ENCODE measurements at regions not wholly inside any gene's neighbourhood (a gene's known extent, or its start where the extent isn't known, plus 50 kb on each side); places are given as distances from the start of the nearest gene placed in this dataset.

DNA sequence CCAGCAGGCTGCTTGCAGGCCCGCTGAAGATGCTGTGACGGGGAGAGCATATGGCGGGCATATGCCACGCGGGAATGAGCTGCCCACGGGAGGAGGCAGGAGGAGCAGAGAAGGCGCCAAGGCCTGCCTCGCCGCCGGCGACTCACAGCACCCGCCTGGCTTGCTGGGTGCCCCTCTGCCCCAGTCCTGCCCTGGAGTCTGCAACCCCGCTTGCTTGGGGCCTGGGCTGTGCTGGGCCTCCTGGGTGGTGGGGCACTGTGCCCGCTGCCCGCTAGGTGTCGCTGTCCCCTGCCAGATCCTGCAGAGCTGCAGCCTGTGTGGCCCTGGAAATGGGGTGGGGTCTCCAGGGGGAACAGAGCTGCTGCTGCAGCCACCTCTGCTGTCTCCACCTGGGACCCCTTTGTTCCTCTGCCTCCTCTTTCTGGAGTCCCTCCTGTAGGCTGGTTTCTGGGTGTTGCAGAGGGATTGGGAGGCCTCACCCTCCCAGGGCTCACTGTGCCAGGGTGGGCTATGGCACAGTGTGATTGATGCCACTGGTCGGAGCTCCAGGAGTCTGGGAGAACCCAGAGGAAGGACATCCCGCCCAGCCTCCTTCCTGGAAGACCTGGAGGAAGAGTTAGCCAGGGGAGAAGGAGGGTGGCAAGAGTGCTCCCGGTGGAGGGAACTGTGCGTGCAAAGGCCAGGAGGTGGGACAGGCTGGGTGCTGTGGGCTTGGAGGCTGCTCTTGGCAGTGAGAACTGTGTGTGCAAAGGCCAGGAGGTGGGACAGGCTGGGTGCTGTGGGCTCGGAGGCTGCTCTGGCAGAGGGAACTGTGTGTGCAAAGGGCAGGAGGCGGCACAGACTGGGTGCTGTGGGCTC, 141.0 kb upstream of the CIBAR2 start:
- Histone ChIP-seq H3K4me3 (no peak overlapping the region), H3K9me3 (no peaks in the 10 kb centered on the region), H3K27me3 (no peaks in the 10 kb centered on the region), H3K36me3 (replicated peaks in 1 of 2; ENCODE audit: insufficient read depth in 1 of 2, low read depth in 2 of 2) (no peaks in the 10 kb centered on the region), H3K4me1 (peaks cover 16% of the 10 kb centered on the region), H3K27ac (no peak overlapping the region)
- DNase-seq (peak; percentile 56 to 76 (median 70)), ATAC-seq (peak; percentile 65)
- 43 to 64% methylated on average over 6 to 17 of the region's 22 CpGs for WGBS, 2 donors
- TF ChIP-seq POLR2A (IDR thresholded peaks at IDR 0.05) = no peak
- TF ChIP-seq, protein P1, sequence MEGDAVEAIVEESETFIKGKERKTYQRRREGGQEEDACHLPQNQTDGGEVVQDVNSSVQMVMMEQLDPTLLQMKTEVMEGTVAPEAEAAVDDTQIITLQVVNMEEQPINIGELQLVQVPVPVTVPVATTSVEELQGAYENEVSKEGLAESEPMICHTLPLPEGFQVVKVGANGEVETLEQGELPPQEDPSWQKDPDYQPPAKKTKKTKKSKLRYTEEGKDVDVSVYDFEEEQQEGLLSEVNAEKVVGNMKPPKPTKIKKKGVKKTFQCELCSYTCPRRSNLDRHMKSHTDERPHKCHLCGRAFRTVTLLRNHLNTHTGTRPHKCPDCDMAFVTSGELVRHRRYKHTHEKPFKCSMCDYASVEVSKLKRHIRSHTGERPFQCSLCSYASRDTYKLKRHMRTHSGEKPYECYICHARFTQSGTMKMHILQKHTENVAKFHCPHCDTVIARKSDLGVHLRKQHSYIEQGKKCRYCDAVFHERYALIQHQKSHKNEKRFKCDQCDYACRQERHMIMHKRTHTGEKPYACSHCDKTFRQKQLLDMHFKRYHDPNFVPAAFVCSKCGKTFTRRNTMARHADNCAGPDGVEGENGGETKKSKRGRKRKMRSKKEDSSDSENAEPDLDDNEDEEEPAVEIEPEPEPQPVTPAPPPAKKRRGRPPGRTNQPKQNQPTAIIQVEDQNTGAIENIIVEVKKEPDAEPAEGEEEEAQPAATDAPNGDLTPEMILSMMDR (IDR thresholded peaks at IDR 0.05) = peak; percentile 77 to 92 (median 86)
- intact Hi-C loops (cut with DNase I) = no loop called here

DNA sequence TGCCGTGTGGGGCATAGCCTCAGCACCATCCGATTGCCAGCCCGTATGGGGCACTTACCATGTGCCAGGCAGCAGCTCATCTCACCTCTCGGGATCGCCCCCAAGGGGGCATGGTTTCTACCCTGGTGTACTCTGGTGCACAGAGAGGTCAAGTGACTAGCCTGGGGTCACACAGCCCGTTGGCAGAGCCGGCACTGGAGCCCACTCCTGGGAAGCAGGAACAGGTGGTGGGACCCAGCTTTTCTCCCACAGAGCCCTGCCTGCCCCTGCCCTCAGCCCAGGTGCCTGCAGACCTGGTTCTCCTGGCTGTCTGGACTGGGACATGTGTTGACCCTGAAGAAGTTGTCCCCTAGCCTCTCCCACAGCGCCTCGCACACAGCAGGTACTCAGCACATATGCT, 141.8 kb upstream of the CIBAR2 start:
- DNase-seq (peak in 2 of 4 donors; percentile 72 to 75), ATAC-seq (no peak)
- peaks cover 15% of the 10 kb centered on the region for H3K4me1 ChIP-seq
- H3K9me3 ChIP-seq = no peaks in the 10 kb centered on the region
- intact Hi-C loops (cut with DNase I) = no loop called here
- WGBS, 2 donors = 70 to 91% methylated on average over 5 to 9 of the region's 9 CpGs
- no peak for TF ChIP-seq POLR2A (IDR thresholded peaks at IDR 0.05)
- TF ChIP-seq, protein P1 (IDR thresholded peaks at IDR 0.05) = no peak
- H3K27ac ChIP-seq = no peak overlapping the region
- H3K36me3 ChIP-seq (replicated peaks in 1 of 2; ENCODE audit: insufficient read depth in 1 of 2, low read depth in 2 of 2) = no peaks in the 10 kb centered on the region
- H3K27me3 ChIP-seq = no peaks in the 10 kb centered on the region
- no peak overlapping the region for H3K4me3 ChIP-seq

DNA sequence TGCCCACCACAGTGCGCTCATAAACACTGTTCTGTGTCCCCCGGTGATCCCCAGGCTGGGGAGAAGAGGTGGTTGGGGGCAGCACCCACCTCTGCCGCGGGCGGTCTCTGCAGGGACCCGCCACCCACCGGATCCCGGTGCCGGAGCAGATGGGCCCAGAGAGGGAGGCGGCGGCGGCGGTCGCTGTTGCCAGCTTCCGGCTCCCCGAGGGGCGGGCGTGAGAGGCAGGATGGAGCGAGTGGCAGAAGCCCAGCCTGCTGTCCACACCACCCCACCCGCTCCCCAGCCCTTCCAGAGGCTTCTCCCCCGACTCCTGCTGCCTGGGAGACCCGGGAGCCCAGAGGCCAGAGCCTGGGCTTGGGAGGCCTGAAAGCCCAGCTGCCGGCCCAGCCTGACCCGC, 142.6 kb upstream of the CIBAR2 start:
- no peaks in the 10 kb centered on the region for H3K36me3 ChIP-seq (replicated peaks in 1 of 2; ENCODE audit: insufficient read depth in 1 of 2, low read depth in 2 of 2)
- no peaks in the 10 kb centered on the region for H3K27me3 ChIP-seq
- no peak overlapping the region for H3K27ac ChIP-seq
- WGBS, 2 donors = 94 to 100% methylated on average over 1 to 24 of the region's 24 CpGs
- peaks cover 6% of the 10 kb centered on the region for H3K4me1 ChIP-seq
- intact Hi-C loops (cut with DNase I) = no loop called here
- no peak for ATAC-seq
- no peak overlapping the region for H3K4me3 ChIP-seq
- DNase-seq = no peak
- TF ChIP-seq, protein P1 (IDR thresholded peaks at IDR 0.05) = no peak
- no peak for TF ChIP-seq POLR2A (IDR thresholded peaks at IDR 0.05)
- no peaks in the 10 kb centered on the region for H3K9me3 ChIP-seq

DNA sequence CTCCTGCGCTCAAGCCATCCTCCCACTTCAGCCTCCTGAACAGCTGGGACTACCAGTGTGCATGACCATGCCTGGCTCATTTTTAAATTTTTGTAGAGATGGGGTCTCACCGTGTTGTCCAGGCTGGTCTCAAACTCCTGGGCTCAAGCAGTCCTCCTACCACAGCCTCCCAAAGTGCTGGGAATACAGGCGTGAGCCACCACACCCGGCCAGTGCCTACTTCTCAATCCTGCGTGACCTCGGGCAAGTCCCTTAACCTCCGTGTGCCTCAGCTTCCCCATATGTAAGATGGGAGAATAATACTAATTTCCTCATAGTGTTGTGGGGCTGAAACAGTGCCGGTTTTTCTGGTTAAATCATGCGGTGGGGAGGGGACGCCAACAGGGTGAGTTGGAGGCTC, 143.5 kb upstream of the CIBAR2 start:
- Histone ChIP-seq H3K9me3 (no peaks in the 10 kb centered on the region), H3K4me1 (peaks cover 6% of the 10 kb centered on the region), H3K36me3 (replicated peaks in 1 of 2; ENCODE audit: insufficient read depth in 1 of 2, low read depth in 2 of 2) (no peaks in the 10 kb centered on the region), H3K4me3 (no peak overlapping the region), H3K27me3 (no peaks in the 10 kb centered on the region), H3K27ac (no peak overlapping the region)
- intact Hi-C loops (cut with DNase I) = no loop called here
- ATAC-seq = no peak
- TF ChIP-seq, protein P1 (IDR thresholded peaks at IDR 0.05) = no peak
- TF ChIP-seq POLR2A (IDR thresholded peaks at IDR 0.05) = no peak
- no peak for DNase-seq
- WGBS, 2 donors = 90 to 93% methylated on average over 9 to 10 of the region's 10 CpGs

Measured in body of pancreas (tissue), 4 donors.